Natural killer cell treated with Interleukin-12 subunit alpha and Interleukin-12 subunit beta and Interleukin-15 and Interleukin-18, amount 100 ng/mL, for 72 hours (primary cell): ENCODE measurements at regions not wholly inside any gene's neighbourhood (a gene's known extent, or its start where the extent isn't known, plus 50 kb on each side); places are given as distances from the start of the nearest gene placed in this dataset.
"Not testable (repeated sequence)": the region's sequence is repeated elsewhere in the genome, so short reads cannot be mapped to it uniquely, and the experiment has no call there.

Source experiments
- ATAC-seq, 2 donors: fragments of 150-1000 bp; cut with Tn5 transposase in 1 of 2; sonication (Bioruptor Pico), chemical (Tn5 transposase) in 1 of 2; 2 replicates each; pipeline ENCODE4 v1.10.0; 2021
- DNase-seq: peaks from one replicate; pipeline ENCODE4 v3.0.0; 2022; ENCODE audit warnings: low spot score
- H3K27ac Mint-ChIP-seq, 2 donors: 1 replicate in 1 of 2; 2 replicates in 1 of 2; pipeline ENCODE4 v1.8.0; 2022; ENCODE audit warnings: mixed read lengths in 2 of 2, mild to moderate bottlenecking in 1 of 2, moderate library complexity in 1 of 2
- H3K27me3 Mint-ChIP-seq, 2 donors: 1 replicate in 1 of 2; 2 replicates in 1 of 2; pipeline ENCODE4 v1.8.0; 2022; ENCODE audit warnings: mixed read lengths in 2 of 2
- H3K36me3 Mint-ChIP-seq: one replicate; pipeline ENCODE4 v1.8.0; 2022; ENCODE audit warnings: mixed read lengths
- H3K4me1 Mint-ChIP-seq, 2 donors: 1 replicate in 1 of 2; 2 replicates in 1 of 2; pipeline ENCODE4 v1.8.0; 2022; ENCODE audit warnings: low read depth in 2 of 2, mixed read lengths in 2 of 2, mild to moderate bottlenecking in 1 of 2
- H3K4me3 Mint-ChIP-seq: one replicate; pipeline ENCODE4 v1.8.0; 2022; ENCODE audit warnings: mixed read lengths
- H3K9me3 Mint-ChIP-seq: 2 replicates; pipeline ENCODE4 v1.8.0; 2022; ENCODE audit warnings: mixed read lengths

GRCh38 chr17:20797292-20797691 is 217.8 kb downstream of the CDRT15L2 start:
- Mint-ChIP-seq H3K4me3 (peak overlapping the region; percentile 66), H3K9me3 (no peaks in the 10 kb centered on the region), H3K27me3 (no peaks in the 10 kb centered on the region), H3K27ac (peak overlapping the region; percentile 71 to 77), H3K4me1 (peaks cover 14 to 27% of the 10 kb centered on the region in 2 donors), H3K36me3 (no peaks in the 10 kb centered on the region)
- ATAC-seq (peak in 1 of 2 donors; percentile 84), DNase-seq (no peak)

GRCh38 chr17:20800146-20800545 is 220.6 kb downstream of the CDRT15L2 start:
- peaks cover 14 to 27% of the 10 kb centered on the region in 2 donors for H3K4me1 Mint-ChIP-seq
- no peak for ATAC-seq
- no peak for DNase-seq
- no peaks in the 10 kb centered on the region for H3K9me3 Mint-ChIP-seq
- no peak overlapping the region for H3K4me3 Mint-ChIP-seq
- H3K27me3 Mint-ChIP-seq: no peaks in the 10 kb centered on the region
- H3K27ac Mint-ChIP-seq: no peak overlapping the region
- H3K36me3 Mint-ChIP-seq: no peaks in the 10 kb centered on the region

- DNase-seq (no peak), ATAC-seq (no peak)
- Mint-ChIP-seq H3K9me3 (no peaks in the 10 kb centered on the region), H3K4me1 (no peaks in the 10 kb centered on the region), H3K27ac (no peak overlapping the region), H3K27me3 (no peaks in the 10 kb centered on the region), H3K4me3 (no peak overlapping the region), H3K36me3 (no peaks in the 10 kb centered on the region)
Measured at GRCh38 chr17:20805751-20806150, 226.2 kb downstream of the CDRT15L2 start.

- H3K4me3 Mint-ChIP-seq, DNase-seq, H3K36me3 Mint-ChIP-seq, H3K4me1 Mint-ChIP-seq, H3K27ac Mint-ChIP-seq, H3K9me3 Mint-ChIP-seq, ATAC-seq, H3K27me3 Mint-ChIP-seq: not testable (repeated sequence)
Measured at GRCh38 chr17:20807566-20807965, 228.0 kb downstream of the CDRT15L2 start.

GRCh38 chr17:20815410-20815809 is 227.4 kb downstream of the USP22 start:
- H3K27ac Mint-ChIP-seq, ATAC-seq, H3K9me3 Mint-ChIP-seq, H3K36me3 Mint-ChIP-seq, H3K27me3 Mint-ChIP-seq, H3K4me3 Mint-ChIP-seq, DNase-seq, H3K4me1 Mint-ChIP-seq: not testable (repeated sequence)

- Mint-ChIP-seq H3K36me3 (no peaks in the 10 kb centered on the region), H3K9me3 (no peaks in the 10 kb centered on the region), H3K27me3 (peaks cover 0 to 2% of the 10 kb centered on the region in 2 donors), H3K4me1 (no peaks in the 10 kb centered on the region), H3K27ac (no peak overlapping the region), H3K4me3 (no peak overlapping the region)
- no peak for ATAC-seq
- DNase-seq: no peak
Measured at GRCh38 chr17:20823905-20824304, 218.9 kb downstream of the USP22 start.

- ATAC-seq (no peak), DNase-seq (no peak)
- Mint-ChIP-seq H3K36me3 (no peaks in the 10 kb centered on the region), H3K4me1 (no peaks in the 10 kb centered on the region), H3K27ac (no peak overlapping the region), H3K27me3 (peaks cover 0 to 2% of the 10 kb centered on the region in 2 donors), H3K9me3 (no peaks in the 10 kb centered on the region), H3K4me3 (no peak overlapping the region)
Measured at GRCh38 chr17:20825539-20825938, 217.3 kb downstream of the USP22 start.

- ATAC-seq: peak in 1 of 2 donors; percentile 26
- Mint-ChIP-seq H3K27ac (peak overlapping the region; percentile 51 to 81), H3K4me1 (peaks cover 0 to 11% of the 10 kb centered on the region in 2 donors), H3K4me3 (peak overlapping the region; percentile 52)
- not testable (repeated sequence) for H3K9me3 Mint-ChIP-seq, DNase-seq, H3K36me3 Mint-ChIP-seq, H3K27me3 Mint-ChIP-seq
Measured at GRCh38 chr17:20840453-20840852, 202.4 kb downstream of the USP22 start.

- Mint-ChIP-seq H3K4me3 (peak overlapping the region; percentile 60), H3K4me1 (peaks cover 0 to 11% of the 10 kb centered on the region in 2 donors)
- peak in 1 of 2 donors; percentile 48 for ATAC-seq
- DNase-seq, H3K9me3 Mint-ChIP-seq, H3K36me3 Mint-ChIP-seq, H3K27ac Mint-ChIP-seq, H3K27me3 Mint-ChIP-seq: not testable (repeated sequence)
Measured at GRCh38 chr17:20840987-20841865, 201.6 kb downstream of the USP22 start.

- DNase-seq, H3K27me3 Mint-ChIP-seq, ATAC-seq, H3K36me3 Mint-ChIP-seq, H3K9me3 Mint-ChIP-seq: not testable (repeated sequence)
- peaks cover 0 to 11% of the 10 kb centered on the region in 2 donors for H3K4me1 Mint-ChIP-seq
- H3K27ac Mint-ChIP-seq: peak overlapping the region in 1 of 2 donors; percentile 8
- H3K4me3 Mint-ChIP-seq: peak overlapping the region; percentile 25
Measured at GRCh38 chr17:20842012-20842411, 200.8 kb downstream of the USP22 start.

GRCh38 chr17:20843261-20843660 is 199.6 kb downstream of the USP22 start:
- not testable (repeated sequence) for DNase-seq, ATAC-seq, H3K27me3 Mint-ChIP-seq, H3K4me3 Mint-ChIP-seq, H3K9me3 Mint-ChIP-seq, H3K36me3 Mint-ChIP-seq
- Mint-ChIP-seq H3K27ac (peak overlapping the region in 1 of 2 donors; percentile 8), H3K4me1 (peaks cover 0 to 11% of the 10 kb centered on the region in 2 donors)

- H3K4me3 Mint-ChIP-seq: peak overlapping the region; percentile 34
- not testable (repeated sequence) for H3K27me3 Mint-ChIP-seq, H3K27ac Mint-ChIP-seq, H3K9me3 Mint-ChIP-seq, H3K36me3 Mint-ChIP-seq
- peak; percentile 79 for DNase-seq
- peak; percentile 99 to 100 for ATAC-seq
- peaks cover 0 to 11% of the 10 kb centered on the region in 2 donors for H3K4me1 Mint-ChIP-seq
Measured at GRCh38 chr17:20843799-20844553, 198.8 kb downstream of the USP22 start.

GRCh38 chr17:20848869-20849443 is 193.9 kb downstream of the USP22 start:
- not testable (repeated sequence) for H3K4me3 Mint-ChIP-seq, H3K9me3 Mint-ChIP-seq, H3K27ac Mint-ChIP-seq, DNase-seq, H3K36me3 Mint-ChIP-seq, ATAC-seq
- H3K27me3 Mint-ChIP-seq: peaks cover 8 to 11% of the 10 kb centered on the region in 2 donors
- peaks cover 9 to 13% of the 10 kb centered on the region in 2 donors for H3K4me1 Mint-ChIP-seq
